Hepatocyte (in vitro differentiated cells): ENCODE measurements at regions not wholly inside any gene's neighbourhood (a gene's known extent, or its start where the extent isn't known, plus 50 kb on each side); places are given as distances from the start of the nearest gene placed in this dataset.

ENCODE experiments used
- DNase-seq: peaks from one replicate; pipeline ENCODE4 v3.0.0-alpha.2; 2016; ENCODE audit warnings: low spot score
- H2AFZ ChIP-seq: fragments of 200-600 bp; sonication (generic); 2 replicates; pipeline ENCODE4 v1.6.0; 2016; ENCODE audit warnings: antibody characterized with exemption, mild to moderate bottlenecking
- H3K27ac ChIP-seq: fragments of 200-600 bp; sonication (generic); 2 replicates; pipeline ENCODE4 v1.5.1; 2016; ENCODE audit warnings: mild to moderate bottlenecking
- H3K27me3 ChIP-seq: fragments of 200-600 bp; sonication (generic); 2 replicates; pipeline ENCODE4 v1.6.1; 2016
- H3K36me3 ChIP-seq: fragments of 200-600 bp; sonication (generic); replicated peaks from 2 replicates; pipeline ENCODE4 v1.5.1; 2016; ENCODE audit warnings: low read depth; ENCODE audit not compliant: insufficient read depth
- H3K4me1 ChIP-seq: fragments of 200-600 bp; sonication (generic); 2 replicates; pipeline ENCODE4 v1.5.1; 2016; ENCODE audit warnings: mild to moderate bottlenecking, moderate library complexity; ENCODE audit not compliant: insufficient read depth
- H3K4me2 ChIP-seq: fragments of 200-600 bp; sonication (generic); 2 replicates; pipeline ENCODE4 v1.6.0; 2016
- H3K4me3 ChIP-seq: fragments of 200-600 bp; sonication (generic); 2 replicates; pipeline ENCODE4 v1.5.1; 2016; ENCODE audit warnings: mild to moderate bottlenecking
- H3K79me2 ChIP-seq: fragments of 200-600 bp; sonication (generic); 2 replicates; pipeline ENCODE4 v1.6.0; 2017; ENCODE audit warnings: mild to moderate bottlenecking
- H3K9me2 ChIP-seq: fragments of 200-600 bp; sonication (generic); replicated peaks from 2 replicates; pipeline ENCODE4 v1.6.0; 2017; ENCODE audit warnings: mild to moderate bottlenecking; ENCODE audit not compliant: insufficient read depth
- H3K9me3 ChIP-seq: fragments of 200-600 bp; sonication (generic); 2 replicates; pipeline ENCODE4 v1.5.1; 2016; ENCODE audit warnings: low read depth, mild to moderate bottlenecking
- H4K20me1 ChIP-seq: fragments of 200-600 bp; sonication (generic); 2 replicates; pipeline ENCODE4 v1.6.0; 2016; ENCODE audit warnings: mild to moderate bottlenecking; ENCODE audit not compliant: insufficient read depth, poor library complexity, severe bottlenecking
- EZH2 ChIP-seq: fragments of 200-600 bp; sonication (generic); IDR thresholded peaks from 2 replicates; pipeline ENCODE4 v1.6.1; 2016; ENCODE audit warnings: antibody characterized with exemption, mild to moderate bottlenecking, borderline replicate concordance
- EZH2phosphoT487 ChIP-seq: fragments of 200-600 bp; sonication (generic); IDR thresholded peaks from one replicate; pipeline ENCODE4 v1.6.1; 2018; ENCODE audit warnings: antibody characterized with exemption, mild to moderate bottlenecking, low read depth, moderate library complexity; ENCODE audit not compliant: unreplicated experiment, severe bottlenecking
- WGBS: methylation state at CpG from one replicate; pipeline ENCODE4 v1.1.6; 2016; ENCODE audit warnings: low lambda C conversion rate; ENCODE audit errors: missing lambda C conversion rate; 5-methylcytosine and 5-hydroxymethylcytosine counted together
- TF ChIP-seq, protein P1 (sequence below): fragments of 200-600 bp; sonication (generic); IDR thresholded peaks from 2 replicates; pipeline ENCODE4 v1.5.1; 2016; ENCODE audit warnings: antibody characterized with exemption, mild to moderate bottlenecking; ENCODE audit not compliant: poor library complexity

DNA sequence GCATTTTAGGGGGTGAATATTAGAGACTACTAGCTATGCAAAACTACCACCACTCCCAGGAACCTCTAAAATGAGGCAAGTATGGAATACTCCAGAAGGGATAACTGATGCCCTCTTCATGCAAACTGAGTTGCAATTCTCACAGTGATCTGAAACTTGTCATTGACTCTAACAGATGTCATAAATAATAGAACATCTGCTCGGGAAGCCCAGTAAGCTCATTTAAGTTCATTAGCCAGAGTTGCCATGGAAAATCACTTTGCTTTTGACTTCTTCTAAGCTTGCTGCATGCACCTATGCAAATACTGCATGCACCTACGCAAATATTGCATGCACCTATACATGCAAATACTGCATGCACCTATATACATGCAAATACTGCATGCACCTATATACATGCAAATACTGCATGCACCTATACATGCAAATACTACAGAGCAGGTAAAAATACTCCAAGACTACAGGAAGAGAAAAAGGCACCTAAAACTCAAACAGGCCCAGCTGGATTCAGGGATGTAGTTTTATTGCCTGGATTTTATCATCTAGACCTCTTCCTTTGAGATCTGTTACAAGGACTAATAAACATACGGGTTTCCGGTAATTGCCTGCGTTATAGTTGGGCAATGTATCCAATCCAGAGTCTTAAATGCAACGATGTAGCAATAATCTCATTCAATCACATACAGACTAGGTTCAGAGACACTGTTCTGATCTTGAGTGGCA, 1061.1 kb upstream of the AUTS2 start:
- Histone ChIP-seq H3K4me1 (no peaks in the 10 kb centered on the region), H3K27me3 (no peaks in the 10 kb centered on the region), H3K4me2 (no peak overlapping the region), H3K9me2 (no peaks in the 10 kb centered on the region), H3K36me3 (no peaks in the 10 kb centered on the region), H3K9me3 (no peaks in the 10 kb centered on the region), H3K79me2 (no peaks in the 10 kb centered on the region), H3K4me3 (no peak overlapping the region), H2AFZ (no peak overlapping the region), H4K20me1 (no peaks in the 10 kb centered on the region), H3K27ac (no peak overlapping the region)
- DNase-seq: no peak
- 60% methylated on average over 6 of the region's 6 CpGs for WGBS
- TF ChIP-seq EZH2phosphoT487 (no peak), EZH2 (no peak)
- TF ChIP-seq, protein P1, sequence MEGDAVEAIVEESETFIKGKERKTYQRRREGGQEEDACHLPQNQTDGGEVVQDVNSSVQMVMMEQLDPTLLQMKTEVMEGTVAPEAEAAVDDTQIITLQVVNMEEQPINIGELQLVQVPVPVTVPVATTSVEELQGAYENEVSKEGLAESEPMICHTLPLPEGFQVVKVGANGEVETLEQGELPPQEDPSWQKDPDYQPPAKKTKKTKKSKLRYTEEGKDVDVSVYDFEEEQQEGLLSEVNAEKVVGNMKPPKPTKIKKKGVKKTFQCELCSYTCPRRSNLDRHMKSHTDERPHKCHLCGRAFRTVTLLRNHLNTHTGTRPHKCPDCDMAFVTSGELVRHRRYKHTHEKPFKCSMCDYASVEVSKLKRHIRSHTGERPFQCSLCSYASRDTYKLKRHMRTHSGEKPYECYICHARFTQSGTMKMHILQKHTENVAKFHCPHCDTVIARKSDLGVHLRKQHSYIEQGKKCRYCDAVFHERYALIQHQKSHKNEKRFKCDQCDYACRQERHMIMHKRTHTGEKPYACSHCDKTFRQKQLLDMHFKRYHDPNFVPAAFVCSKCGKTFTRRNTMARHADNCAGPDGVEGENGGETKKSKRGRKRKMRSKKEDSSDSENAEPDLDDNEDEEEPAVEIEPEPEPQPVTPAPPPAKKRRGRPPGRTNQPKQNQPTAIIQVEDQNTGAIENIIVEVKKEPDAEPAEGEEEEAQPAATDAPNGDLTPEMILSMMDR: no peak

DNA sequence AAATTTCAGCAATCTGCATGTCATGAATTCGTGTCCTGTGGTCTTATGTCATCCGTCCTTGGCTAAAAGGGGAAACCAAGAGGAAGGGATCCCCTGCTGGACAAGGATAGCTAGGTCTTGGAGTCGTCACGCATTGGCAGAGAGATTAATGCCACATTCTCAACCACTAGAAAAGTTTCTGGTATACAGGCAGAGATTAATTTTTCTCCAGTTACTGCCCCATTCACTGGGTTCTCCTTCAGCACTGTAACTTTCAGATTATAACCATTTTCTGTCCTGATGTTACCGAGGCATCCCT, 1060.6 kb upstream of the AUTS2 start:
- Histone ChIP-seq H3K9me2 (no peaks in the 10 kb centered on the region), H3K79me2 (no peaks in the 10 kb centered on the region), H3K36me3 (no peaks in the 10 kb centered on the region), H3K4me2 (no peak overlapping the region), H3K4me1 (no peaks in the 10 kb centered on the region), H3K4me3 (no peak overlapping the region), H3K27me3 (no peaks in the 10 kb centered on the region), H2AFZ (no peak overlapping the region), H3K27ac (no peak overlapping the region), H3K9me3 (no peaks in the 10 kb centered on the region), H4K20me1 (no peaks in the 10 kb centered on the region)
- TF ChIP-seq, protein P1: no peak
- TF ChIP-seq EZH2phosphoT487: no peak
- TF ChIP-seq EZH2: no peak
- 76% methylated on average over 5 of the region's 5 CpGs for WGBS
- DNase-seq: no peak

DNA sequence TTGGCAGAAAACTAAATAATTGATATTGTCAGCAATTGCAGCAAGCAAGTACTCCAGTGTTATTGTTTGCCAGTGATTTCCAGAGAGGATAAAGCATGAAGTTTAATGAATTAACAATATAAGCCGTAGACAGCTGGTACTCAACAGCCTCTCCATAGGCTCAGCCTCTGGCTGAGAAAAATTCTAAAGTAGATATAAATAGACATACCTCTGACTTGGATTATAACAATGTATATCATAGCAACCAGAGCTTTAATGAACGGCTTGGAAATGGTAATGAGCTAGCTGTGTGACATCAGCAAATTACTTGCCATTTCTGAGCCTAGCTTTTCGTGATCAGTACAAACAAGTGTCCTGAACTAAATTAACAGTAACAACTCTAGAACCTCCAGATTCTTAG, 1055.4 kb upstream of the AUTS2 start:
- H3K4me3 ChIP-seq: no peak overlapping the region
- H3K9me2 ChIP-seq: no peaks in the 10 kb centered on the region
- no peaks in the 10 kb centered on the region for H3K79me2 ChIP-seq
- no peaks in the 10 kb centered on the region for H4K20me1 ChIP-seq
- no peak overlapping the region for H3K27ac ChIP-seq
- DNase-seq: no peak
- H3K4me2 ChIP-seq: no peak overlapping the region
- H2AFZ ChIP-seq: no peak overlapping the region
- H3K36me3 ChIP-seq: no peaks in the 10 kb centered on the region
- no peaks in the 10 kb centered on the region for H3K27me3 ChIP-seq
- no peaks in the 10 kb centered on the region for H3K4me1 ChIP-seq
- no peaks in the 10 kb centered on the region for H3K9me3 ChIP-seq
- 85% methylated on average over 3 of the region's 3 CpGs for WGBS
- TF ChIP-seq EZH2phosphoT487 (no peak), EZH2 (no peak)
- TF ChIP-seq, protein P1: no peak

DNA sequence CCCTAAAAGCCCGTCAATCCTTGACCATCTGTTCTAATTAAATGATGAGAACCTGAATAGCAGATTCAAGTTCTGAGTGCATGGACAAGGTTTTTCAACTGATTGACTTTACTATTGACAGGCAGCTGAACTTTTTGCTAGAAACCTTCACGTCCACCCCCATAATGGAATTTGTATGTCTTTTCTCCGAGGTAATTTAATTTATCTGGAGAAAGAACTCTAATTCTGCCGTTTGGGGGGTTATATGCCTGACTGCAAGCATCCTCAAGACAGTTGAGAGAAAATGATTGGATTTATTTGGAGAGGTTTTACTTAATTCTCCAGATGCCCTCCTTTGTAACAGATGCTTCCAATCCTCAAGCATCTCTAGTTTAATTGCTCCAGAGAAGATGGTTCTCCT, 1053.4 kb upstream of the AUTS2 start:
- 75% methylated on average over 4 of the region's 4 CpGs for WGBS
- Histone ChIP-seq H3K27ac (no peak overlapping the region), H3K36me3 (no peaks in the 10 kb centered on the region), H4K20me1 (no peaks in the 10 kb centered on the region), H3K9me3 (no peaks in the 10 kb centered on the region), H3K27me3 (no peaks in the 10 kb centered on the region), H3K4me3 (no peak overlapping the region), H2AFZ (no peak overlapping the region), H3K4me2 (no peak overlapping the region), H3K9me2 (no peaks in the 10 kb centered on the region), H3K79me2 (no peaks in the 10 kb centered on the region), H3K4me1 (no peaks in the 10 kb centered on the region)
- TF ChIP-seq EZH2 (no peak), EZH2phosphoT487 (no peak)
- TF ChIP-seq, protein P1: no peak
- no peak for DNase-seq
